PC-3 (cell line): ENCODE measurements at regions not wholly inside any gene's neighbourhood (a gene's known extent, or its start where the extent isn't known, plus 50 kb on each side); places are given as distances from the start of the nearest gene placed in this dataset.

Experiments used
- ATAC-seq: fragments of 200-7000 bp; cut with Tn5 transposase; 2 replicates; pipeline ENCODE4 v1.9.1; 2020; ENCODE audit warnings: mild to moderate bottlenecking, moderate library complexity
- BruUV-seq: library from RNA; stranded (reverse); fragments of 400-500 nt; replicated peaks from 2 replicates; lab custom pipeline; 2021; lab: Mats Ljungman, UMichigan
- CTCF ChIA-PET: fragments of 300-600 bp; sonication (Branson Sonifier 250); formaldehyde crosslinking; loops from one replicate; lab custom pipeline; 2022; ENCODE audit warnings: antibody characterized with exemption; lab: Charles Lee
- POLR2A ChIA-PET: fragments of 300-600 bp; sonication (Branson Sonifier 250); formaldehyde crosslinking; loops from one replicate; lab custom pipeline; 2022; ENCODE audit warnings: antibody characterized with exemption; ENCODE audit not compliant: unreplicated experiment; lab: Charles Lee
- DNase-seq: peaks from one replicate; pipeline ENCODE4 v3.0.0-alpha.2; 2015
- H2AFZ ChIP-seq: fragments of 300-600 bp; sonication (generic); 2 replicates; pipeline ENCODE4 v1.6.0; 2016; ENCODE audit warnings: antibody characterized with exemption, low read length
- H3F3A ChIP-seq: fragments of 300-600 bp; sonication (generic); one replicate; pipeline ENCODE4 v1.6.0; 2017; ENCODE audit warnings: antibody characterized with exemption, low read length, control low read depth, mild to moderate bottlenecking; ENCODE audit not compliant: unreplicated experiment
- H3K27ac ChIP-seq: fragments of 300-600 bp; sonication (generic); 2 replicates; pipeline ENCODE4 v1.5.1; 2016; ENCODE audit warnings: mild to moderate bottlenecking, low read length
- H3K27me3 ChIP-seq: fragments of 300-600 bp; sonication (generic); 2 replicates; pipeline ENCODE4 v1.6.1; 2016; ENCODE audit warnings: low read length, mixed read lengths
- H3K36me3 ChIP-seq: fragments of 300-600 bp; sonication (generic); 2 replicates; pipeline ENCODE4 v1.6.1; 2016; ENCODE audit warnings: low read depth, mixed run types, low read length, mixed read lengths
- H3K4me1 ChIP-seq: fragments of 300-600 bp; sonication (generic); 2 replicates; pipeline ENCODE4 v1.5.1; 2016; ENCODE audit warnings: low read length; ENCODE audit not compliant: insufficient read depth
- H3K4me2 ChIP-seq: fragments of 300-600 bp; sonication (generic); 2 replicates; pipeline ENCODE4 v1.6.0; 2016; ENCODE audit warnings: low read length
- H3K4me3 ChIP-seq: fragments of 300-600 bp; sonication (generic); 2 replicates; pipeline ENCODE4 v1.5.1; 2016; ENCODE audit warnings: mild to moderate bottlenecking, low read length, mixed read lengths
- H3K79me2 ChIP-seq: fragments of 300-600 bp; sonication (generic); 2 replicates; pipeline ENCODE4 v1.6.1; 2017; ENCODE audit warnings: low read length, mixed read lengths
- H3K9ac ChIP-seq: fragments of 300-600 bp; sonication (generic); 2 replicates; pipeline ENCODE4 v1.6.0; 2016; ENCODE audit warnings: mild to moderate bottlenecking, low read length
- H3K9me2 ChIP-seq: fragments of 300-600 bp; sonication (generic); replicated peaks from 2 replicates; pipeline ENCODE4 v1.6.1; 2016; ENCODE audit warnings: mixed run types, low read length, mixed read lengths
- H3K9me3 ChIP-seq: fragments of 300-600 bp; sonication (generic); 2 replicates; pipeline ENCODE4 v1.6.1; 2016; ENCODE audit warnings: low read length, mixed read lengths
- H4K20me1 ChIP-seq: fragments of 300-600 bp; sonication (generic); 2 replicates; pipeline ENCODE4 v1.6.1; 2016; ENCODE audit warnings: low read length, mixed read lengths
- CTCF ChIP-seq: fragments of 300-600 bp; sonication (generic); conservative IDR thresholded peaks from 2 replicates; pipeline ENCODE4 v1.5.1; 2017; ENCODE audit warnings: antibody characterized with exemption, low read depth, mild to moderate bottlenecking, low read length
- EZH2 ChIP-seq: fragments of 300-600 bp; sonication (generic); IDR thresholded peaks from one replicate; pipeline ENCODE4 v1.6.1; 2017; ENCODE audit warnings: antibody characterized with exemption, mild to moderate bottlenecking, low read length; ENCODE audit not compliant: unreplicated experiment
- EZH2phosphoT487 ChIP-seq: fragments of 300-600 bp; sonication (generic); IDR thresholded peaks from 2 replicates; pipeline ENCODE4 v1.6.1; 2018; ENCODE audit warnings: mild to moderate bottlenecking, antibody characterized with exemption, low read length, borderline replicate concordance
- intact Hi-C: fragments of 100-400 bp; cut with micrococcal nuclease; formaldehyde crosslinking; loops from 2 replicates; pipeline ENCODE4 v1.9.0; 2023

- no TSS peak for BruUV-seq
- intact Hi-C loops = no loop called here
Observed at GRCh38 chr7:156176039-156176438, 363.8 kb upstream of the SHH start.

GRCh38 chr7:156175003-156175402 lies 362.7 kb upstream of the SHH start:
- no peak overlapping the region for H3K4me3 ChIP-seq
- no peaks in the 10 kb centered on the region for H3K36me3 ChIP-seq
- H2AFZ ChIP-seq = no peak overlapping the region
- H3K27ac ChIP-seq = no peak overlapping the region
- no peaks in the 10 kb centered on the region for H3K9me2 ChIP-seq
- H3K79me2 ChIP-seq = no peaks in the 10 kb centered on the region
- H3K27me3 ChIP-seq = peaks cover 44% of the 10 kb centered on the region
- no peak for TF ChIP-seq CTCF
- TF ChIP-seq EZH2phosphoT487 = no peak
- no peak for TF ChIP-seq EZH2
- DNase-seq (no peak), ATAC-seq (no peak)
- ChIA-PET POLR2A (no interaction called here), CTCF (no interaction called here)
- H3K9ac ChIP-seq = no peak overlapping the region
- no peaks in the 10 kb centered on the region for H3K9me3 ChIP-seq
- H3K4me2 ChIP-seq = no peak overlapping the region
- no peaks in the 10 kb centered on the region for H3K4me1 ChIP-seq
- H4K20me1 ChIP-seq = no peaks in the 10 kb centered on the region
- intact Hi-C loops = no loop called here
- no peaks in the 10 kb centered on the region for H3F3A ChIP-seq
- BruUV-seq = no TSS peak

More at GRCh38 chr7:156176039-156176438, 363.8 kb upstream of the SHH start:
- no peaks in the 10 kb centered on the region for H4K20me1 ChIP-seq
- no peaks in the 10 kb centered on the region for H3K4me1 ChIP-seq
- no peaks in the 10 kb centered on the region for H3K9me2 ChIP-seq
- H3K9me3 ChIP-seq = no peaks in the 10 kb centered on the region
- no peak overlapping the region for H3K27ac ChIP-seq
- no peaks in the 10 kb centered on the region for H3K79me2 ChIP-seq
- DNase-seq (no peak), ATAC-seq (no peak)
- no peak overlapping the region for H3K9ac ChIP-seq
- ChIA-PET POLR2A (no interaction called here), CTCF (no interaction called here)
- no peak overlapping the region for H3K4me3 ChIP-seq
- H2AFZ ChIP-seq = no peak overlapping the region
- no peak overlapping the region for H3K4me2 ChIP-seq
- peaks cover 52% of the 10 kb centered on the region for H3K27me3 ChIP-seq
- no peak for TF ChIP-seq EZH2phosphoT487
- H3F3A ChIP-seq = no peaks in the 10 kb centered on the region
- H3K36me3 ChIP-seq = no peaks in the 10 kb centered on the region

DNA sequence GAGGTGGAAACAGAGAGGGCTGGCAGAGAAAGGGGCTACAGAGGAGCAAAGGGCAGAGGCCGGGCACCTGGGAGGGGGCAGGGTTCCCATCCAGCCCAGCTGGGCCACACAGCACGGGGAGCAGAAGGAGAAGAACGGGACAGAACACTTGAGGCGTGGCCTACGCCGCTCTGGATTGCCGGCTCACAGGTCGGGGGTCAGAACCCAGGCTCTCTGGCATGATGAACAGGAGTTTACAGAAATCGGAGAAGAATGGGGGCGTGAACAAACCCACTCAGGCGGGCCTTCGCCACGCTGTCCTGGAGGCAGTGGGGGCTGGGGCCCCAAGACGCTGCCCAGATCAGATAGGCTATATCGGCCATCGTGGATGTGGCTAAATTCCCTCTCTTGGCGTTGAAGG lies 362.2 kb upstream of the SHH start:
- no peak overlapping the region for H3K27ac ChIP-seq
- ChIA-PET POLR2A (no interaction called here), CTCF (no interaction called here)
- H3K27me3 ChIP-seq = peaks cover 38% of the 10 kb centered on the region
- H3F3A ChIP-seq = no peaks in the 10 kb centered on the region
- no peak overlapping the region for H3K9ac ChIP-seq
- H3K79me2 ChIP-seq = no peaks in the 10 kb centered on the region
- H3K36me3 ChIP-seq = no peaks in the 10 kb centered on the region
- BruUV-seq = no TSS peak
- H3K4me2 ChIP-seq = no peak overlapping the region
- no peaks in the 10 kb centered on the region for H3K4me1 ChIP-seq
- H3K9me3 ChIP-seq = no peaks in the 10 kb centered on the region
- no peaks in the 10 kb centered on the region for H3K9me2 ChIP-seq
- no peak overlapping the region for H3K4me3 ChIP-seq
- TF ChIP-seq CTCF (no peak), EZH2 (no peak), EZH2phosphoT487 (no peak)
- DNase-seq (no peak), ATAC-seq (no peak)
- intact Hi-C loops = no loop called here
- H4K20me1 ChIP-seq = no peaks in the 10 kb centered on the region
- no peak overlapping the region for H2AFZ ChIP-seq
